GM19193 (cell line): ENCODE measurements at regions not wholly inside any gene's neighbourhood (a gene's known extent, or its start where the extent isn't known, plus 50 kb on each side); places are given as distances from the start of the nearest gene placed in this dataset.

Experiments
- POLR2A ChIP-seq: IDR thresholded peaks from 4 replicates; pipeline ENCODE4 v1.6.1; 2011; ENCODE audit not compliant: insufficient read depth, insufficient read length; ENCODE audit errors: extremely low read depth

DNA sequence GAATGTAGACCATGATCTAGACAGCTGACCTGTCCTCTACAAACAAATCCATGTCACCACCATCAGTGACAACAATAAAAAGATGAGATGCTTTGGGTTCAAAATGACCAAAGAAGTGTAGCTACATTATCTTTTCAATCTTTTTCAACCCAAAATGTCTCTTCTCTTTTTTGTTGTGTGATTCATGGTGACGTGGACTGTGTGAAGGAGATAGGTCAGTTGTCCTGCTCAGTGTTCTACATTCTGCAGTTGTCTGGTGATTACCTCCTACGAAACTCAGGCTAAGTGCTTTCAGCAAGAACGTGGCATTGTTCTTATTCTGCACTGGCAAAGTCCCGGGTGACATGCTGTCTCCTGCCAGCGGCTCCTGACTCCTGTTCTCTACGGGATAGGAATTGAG, 73.1 kb downstream of the PRKAB2 start:
- no peak for TF ChIP-seq POLR2A

DNA sequence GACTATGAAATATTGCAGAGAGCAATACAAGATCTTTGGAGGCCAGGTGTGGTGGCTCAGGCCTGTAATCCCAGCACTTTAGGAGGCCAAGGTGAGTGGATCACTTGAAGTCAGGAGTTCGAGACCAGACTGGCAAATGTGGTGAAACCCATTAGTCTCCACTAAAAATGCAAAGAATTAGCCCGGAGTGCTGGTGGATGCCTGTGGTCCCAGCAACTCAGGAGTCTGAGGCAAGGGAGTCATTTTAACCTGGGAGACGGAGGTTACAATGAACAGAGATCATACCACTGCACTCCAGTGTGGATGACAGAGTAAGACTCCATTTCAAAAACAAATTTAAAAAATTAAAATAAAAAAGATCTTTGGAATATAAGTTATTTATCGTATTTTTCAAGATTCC, 76.6 kb downstream of the PRKAB2 start:
- no peak for TF ChIP-seq POLR2A

DNA sequence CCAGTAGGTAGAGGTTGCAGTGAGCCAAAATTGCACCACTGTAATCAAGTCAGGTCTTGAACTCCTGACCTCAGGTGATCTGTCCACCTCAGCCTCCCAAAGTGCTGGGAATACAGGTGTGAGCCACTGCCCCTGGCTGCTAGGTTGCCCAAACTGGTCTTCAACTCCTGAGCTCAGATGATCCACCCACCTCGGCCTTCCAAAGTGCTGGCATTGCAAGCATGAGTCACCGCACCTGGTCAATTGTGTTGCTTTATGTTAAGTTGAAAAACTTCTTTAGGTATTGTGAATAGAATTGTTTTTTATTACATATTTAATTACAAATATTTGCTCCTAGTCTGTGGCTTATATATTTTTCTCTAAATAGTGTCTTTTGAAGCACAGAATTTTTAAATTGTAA, 80.5 kb downstream of the PRKAB2 start:
- no peak for TF ChIP-seq POLR2A

DNA sequence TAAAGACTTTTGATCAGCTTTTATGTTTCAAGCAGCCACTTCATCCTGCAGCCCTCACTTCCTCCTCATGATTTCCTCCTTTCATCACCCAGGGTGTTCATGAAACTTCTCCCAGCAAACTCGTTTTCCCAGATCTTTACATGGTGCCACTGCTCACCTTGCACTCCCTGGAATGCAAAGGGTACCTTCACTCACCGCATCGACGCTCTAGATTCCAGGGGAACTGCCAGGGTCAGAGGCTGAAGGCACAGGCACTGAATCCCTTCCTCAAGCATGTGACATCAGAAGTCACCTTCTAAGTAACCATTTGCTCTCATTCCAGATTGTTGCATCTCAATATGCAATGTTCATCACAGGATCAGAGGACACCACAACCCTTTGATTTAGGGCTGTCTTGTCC, 82.8 kb downstream of the PRKAB2 start:
- no peak for TF ChIP-seq POLR2A

DNA sequence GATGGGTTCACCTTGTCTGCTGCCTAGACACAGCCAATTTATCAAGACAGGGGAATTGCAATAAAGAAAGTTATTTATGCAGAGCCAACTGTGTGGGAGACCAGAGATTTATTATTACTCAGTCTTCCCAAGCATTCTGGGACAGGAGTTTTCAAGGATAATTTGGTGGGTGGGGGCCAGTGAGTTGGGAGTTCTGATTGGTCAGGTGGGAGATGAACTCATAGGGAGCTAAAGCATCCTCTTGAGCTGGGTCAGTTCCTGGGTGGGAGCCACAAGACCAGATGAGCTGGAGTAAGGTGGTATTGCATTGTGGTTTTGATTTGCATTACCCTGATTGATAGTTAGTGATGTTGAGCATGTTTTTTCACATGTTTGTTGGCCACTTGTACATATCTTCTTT, 86.1 kb downstream of the PRKAB2 start:
- no peak for TF ChIP-seq POLR2A

DNA sequence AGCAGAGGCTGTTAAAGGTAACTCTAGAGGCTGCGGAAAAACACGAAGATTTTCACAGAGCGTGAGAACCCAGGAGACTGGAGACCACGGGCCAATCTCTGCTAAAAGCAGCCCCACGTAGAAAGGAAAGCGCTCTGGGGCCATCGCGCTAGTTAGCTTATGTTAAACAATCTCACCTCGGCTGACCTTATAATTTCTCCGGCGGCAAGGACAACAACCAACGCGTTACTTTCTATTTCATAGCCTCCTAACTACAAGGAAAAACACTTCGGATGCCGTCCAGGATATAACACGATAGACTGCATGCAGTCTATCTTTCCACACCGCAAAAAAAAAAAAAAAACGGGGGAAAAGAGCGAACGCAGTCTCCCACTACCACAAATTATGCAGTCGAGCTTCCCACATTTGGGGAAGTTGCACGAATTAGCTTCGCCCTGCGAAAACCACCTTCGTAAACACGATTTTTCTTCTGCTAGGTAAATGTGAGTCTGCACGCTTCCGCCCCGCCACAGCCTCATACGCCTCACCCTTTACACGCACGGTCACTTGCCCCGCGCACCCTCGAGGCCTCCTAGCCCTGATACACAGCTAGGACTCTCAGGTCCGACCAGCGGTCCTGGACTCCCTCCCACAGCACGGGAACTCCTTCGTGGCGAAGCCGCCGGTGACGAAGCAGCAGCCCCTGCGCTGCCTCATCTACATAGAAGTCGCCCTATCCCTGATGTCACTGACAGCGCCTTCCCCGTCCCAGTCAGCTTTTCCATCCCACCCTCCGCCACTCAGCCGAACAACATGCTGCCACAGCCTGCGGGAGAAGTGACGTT, 87.8 kb downstream of the PRKAB2 start:
- peak; percentile 99 for TF ChIP-seq POLR2A

DNA sequence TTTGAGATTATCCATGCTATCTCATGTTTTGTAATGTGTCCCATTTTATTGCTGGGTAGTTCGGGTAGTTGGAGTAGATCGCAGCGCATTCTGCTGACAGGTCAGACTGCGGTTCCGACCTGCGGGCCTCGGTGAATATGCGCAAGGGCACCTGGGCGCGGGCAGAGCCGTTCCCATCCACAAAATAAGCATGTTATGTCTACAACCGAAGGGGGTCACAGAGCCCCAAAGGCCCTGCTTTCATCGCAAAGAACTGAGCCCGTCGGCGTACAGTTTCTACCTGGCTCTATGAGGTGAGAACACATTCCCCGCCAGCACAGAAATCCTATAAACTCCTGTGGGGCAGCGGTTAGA, 88.4 kb downstream of the PRKAB2 start:
- TF ChIP-seq POLR2A, result no peak

DNA sequence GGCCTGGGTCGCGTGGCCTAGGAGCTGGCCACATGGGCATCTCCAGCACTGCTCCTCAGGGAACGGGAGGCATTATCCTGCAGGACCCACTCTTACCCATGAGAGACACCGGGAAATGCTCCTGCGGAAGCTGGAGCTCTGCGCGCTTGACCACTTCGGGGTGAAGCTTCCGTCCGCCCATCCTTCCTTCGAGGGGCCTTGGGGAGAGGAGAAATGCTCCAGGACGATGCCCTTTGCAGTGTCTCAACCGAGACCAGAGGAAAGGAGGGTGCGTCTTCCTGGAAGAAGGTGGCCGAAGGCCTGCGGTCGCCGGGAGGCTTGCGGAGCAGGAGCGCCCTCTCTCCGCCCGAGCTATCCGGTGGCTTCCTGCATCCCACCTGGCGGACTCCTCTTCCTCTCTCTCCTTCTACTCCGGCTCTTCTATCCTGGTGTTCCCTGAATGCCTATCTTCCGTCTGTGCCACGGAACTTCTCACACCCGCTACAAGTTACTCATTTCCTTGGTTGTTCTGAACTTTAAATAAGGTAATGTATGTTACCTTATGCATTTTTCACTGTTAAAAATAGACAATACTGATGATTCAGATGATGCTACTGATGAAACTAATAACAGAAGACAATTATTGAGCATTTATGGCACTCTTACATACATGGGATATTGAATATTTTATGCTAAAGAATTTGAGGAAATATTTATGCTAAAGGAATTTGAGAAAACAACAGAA, 91.4 kb downstream of the PRKAB2 start:
- TF ChIP-seq POLR2A, result no peak

DNA sequence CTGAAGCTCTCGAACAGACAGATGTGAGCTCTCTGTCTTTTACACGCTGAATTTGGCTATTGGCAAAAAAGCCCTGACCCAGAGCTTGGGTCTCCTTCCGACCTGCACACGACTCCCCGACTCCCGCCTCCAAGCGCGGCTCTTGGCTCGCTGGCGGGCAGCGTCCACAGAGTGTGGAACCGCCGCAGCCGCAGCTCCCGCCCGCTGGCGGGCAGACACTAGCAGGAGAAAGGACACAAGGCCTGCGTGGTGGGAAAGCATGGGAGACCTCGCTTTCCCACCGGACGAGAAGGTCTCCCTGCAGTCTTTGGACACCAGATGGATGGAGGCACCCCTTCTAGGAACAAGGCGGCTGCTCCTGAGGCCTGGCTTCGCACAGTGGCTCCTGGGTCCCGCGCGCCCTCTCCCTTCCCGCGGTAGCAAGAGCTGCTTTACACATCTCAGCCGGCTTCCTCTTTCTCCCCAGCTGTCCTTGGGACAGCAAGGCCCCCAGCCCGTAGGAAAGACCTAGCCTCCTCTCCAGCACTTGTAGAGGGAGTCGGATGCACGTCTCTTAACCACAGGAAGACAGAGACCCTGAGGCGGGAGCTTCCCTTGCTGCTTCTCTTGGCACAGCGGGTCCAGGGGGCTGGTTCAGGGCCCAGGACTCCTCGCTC, 92.1 kb downstream of the PRKAB2 start:
- no peak for TF ChIP-seq POLR2A

DNA sequence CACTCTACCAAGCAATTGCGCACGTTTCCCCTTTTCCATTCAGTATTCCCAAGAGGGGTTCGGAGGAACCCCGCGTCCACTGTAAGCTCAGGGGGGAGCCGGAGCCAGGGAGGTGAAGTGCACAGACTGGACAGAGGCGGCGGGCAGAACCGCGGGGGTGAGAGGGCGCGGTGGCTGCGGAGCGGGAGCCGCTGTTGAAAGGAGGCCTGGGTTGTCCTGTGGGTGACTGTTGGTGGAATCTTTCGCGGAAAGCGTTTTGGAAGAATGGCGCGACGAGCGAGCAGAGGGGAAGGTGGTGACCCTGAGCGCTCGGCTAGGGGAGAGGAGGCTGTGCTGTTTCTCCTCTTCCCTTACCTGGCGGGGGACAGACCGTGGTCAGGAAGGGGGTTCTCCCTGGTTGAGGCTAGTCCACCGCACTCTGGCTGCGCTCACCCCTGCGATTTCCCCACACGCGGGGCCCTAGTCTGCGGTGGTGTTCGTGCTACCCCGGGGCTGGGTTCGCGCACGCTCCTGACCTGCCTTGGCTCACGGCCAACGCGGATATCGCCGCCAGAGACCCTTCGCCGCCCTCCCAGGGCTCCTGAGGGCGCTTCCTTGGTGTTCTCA, 92.8 kb downstream of the PRKAB2 start:
- no peak for TF ChIP-seq POLR2A

DNA sequence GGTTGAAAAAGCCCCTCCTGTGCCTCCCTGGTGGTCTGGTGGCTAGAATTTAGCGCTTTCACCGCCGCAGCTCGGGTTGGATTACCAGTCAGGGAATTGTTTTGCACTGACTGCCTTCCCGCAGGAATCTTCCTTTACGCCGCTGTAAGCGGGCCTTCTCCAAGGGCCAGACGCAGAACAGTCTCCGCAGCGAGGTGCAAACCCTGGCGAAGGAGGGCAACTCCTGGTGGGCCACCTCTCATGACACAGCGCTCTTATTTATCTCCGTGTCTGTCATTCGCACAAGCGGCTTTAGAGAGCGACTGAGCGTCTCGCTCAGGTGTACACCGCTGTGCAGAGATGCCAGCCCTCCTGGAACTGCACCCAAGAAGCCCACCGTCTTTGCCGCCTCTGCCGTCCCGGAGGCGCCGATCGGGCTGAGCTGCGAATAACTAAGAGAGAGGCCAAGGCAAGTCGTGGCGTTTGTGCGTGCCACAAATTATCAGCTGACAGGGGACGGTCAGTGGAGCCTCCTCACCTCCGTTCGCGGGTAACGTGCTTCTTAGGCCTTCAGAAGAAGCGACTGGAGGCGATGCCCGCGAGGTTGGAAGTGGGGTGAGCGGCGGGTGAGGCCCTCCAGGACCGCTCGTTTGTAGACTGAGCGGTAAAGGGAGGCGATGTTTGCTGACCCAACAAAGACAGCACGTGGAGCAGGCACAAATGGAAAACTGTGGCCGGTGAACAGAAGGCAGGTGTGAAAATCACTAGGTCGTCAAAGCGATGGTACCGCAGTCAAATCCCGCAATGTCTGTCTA, 93.5 kb downstream of the PRKAB2 start:
- TF ChIP-seq POLR2A, result no peak

DNA sequence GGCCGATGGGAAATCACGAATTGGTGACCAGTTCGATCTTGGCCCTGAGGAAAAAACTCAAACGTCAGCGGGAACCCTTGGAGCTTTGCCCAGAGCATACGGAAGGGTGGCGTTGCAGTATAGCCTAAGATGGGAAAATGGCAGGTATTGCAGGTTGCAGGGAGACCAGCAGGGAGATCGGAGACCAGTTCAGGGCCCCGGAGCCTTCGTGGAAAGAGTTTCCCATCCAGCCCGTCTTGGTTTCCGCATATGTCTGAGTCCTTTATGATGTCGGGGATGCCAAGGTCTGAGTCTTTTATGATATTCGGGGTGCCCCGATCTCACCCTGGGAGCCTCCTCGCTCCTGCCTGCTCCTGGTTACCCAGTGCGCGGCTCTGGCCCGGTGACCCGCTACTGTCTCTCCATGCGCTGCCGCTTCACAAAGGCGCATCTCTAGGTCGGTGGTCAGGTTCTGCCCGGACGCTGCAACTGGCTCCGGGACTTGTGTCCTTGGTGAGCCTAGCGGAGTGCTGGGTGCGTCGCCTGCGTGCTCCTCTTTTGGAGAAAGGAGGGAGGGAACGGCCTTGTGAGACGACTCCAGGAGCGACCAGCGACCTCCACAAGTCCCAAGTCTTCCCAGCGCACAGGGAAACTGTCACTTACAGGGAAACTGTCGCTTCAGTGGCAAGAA, 94.2 kb downstream of the PRKAB2 start:
- TF ChIP-seq POLR2A, result no peak

DNA sequence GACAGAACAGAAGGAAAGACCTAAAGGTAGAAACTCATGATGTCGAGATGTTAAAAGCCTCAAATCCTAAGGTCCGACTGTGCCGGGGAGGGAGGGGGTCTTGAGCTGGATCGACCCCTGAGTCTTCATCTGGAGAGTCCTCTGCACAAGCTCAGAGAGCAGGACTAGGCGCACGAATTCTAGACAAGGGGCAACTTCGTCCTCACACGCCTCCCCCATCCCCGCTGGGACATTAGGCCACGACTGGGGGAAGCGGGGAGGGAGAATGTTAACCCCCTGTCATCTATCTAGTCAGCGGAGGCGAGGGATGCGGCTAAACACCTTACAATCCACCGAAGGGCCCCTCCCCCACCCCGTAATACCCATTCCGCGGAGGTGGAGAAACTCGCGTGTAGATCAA, 94.7 kb downstream of the PRKAB2 start:
- TF ChIP-seq POLR2A, result no peak

DNA sequence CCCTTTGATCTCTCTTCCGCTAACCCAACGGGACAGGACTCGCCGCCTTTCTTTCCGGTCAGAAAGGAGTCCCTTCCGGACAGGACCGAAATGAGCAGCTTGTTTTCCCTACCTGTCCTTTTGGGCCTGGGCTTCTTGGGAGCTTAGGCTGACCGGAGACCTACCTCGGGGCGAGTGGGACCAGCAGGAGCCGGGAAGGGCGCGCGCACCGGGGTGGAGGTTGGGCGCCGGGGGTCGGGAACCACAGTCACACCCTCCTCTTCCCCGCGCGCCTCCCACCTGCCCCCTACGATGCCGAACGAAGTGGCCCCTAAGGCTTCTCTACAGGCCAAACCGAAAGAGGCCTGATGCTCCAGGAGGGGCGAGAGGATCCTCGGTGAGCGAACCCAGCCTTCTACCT, 95.2 kb downstream of the PRKAB2 start:
- TF ChIP-seq POLR2A, result no peak
